Sigmoid colon (tissue), 4 donors: ENCODE measurements at regions not wholly inside any gene's neighbourhood (a gene's known extent, or its start where the extent isn't known, plus 50 kb on each side); places are given as distances from the start of the nearest gene placed in this dataset.

Experiments used
- CTCF ChIP-seq, 4 experiments: fragments of 450-650 bp in 3 of 4; fragments of 200-600 bp in 1 of 4; IDR thresholded peaks; one replicate each; pipeline ENCODE4 v1.5.1; 2016 to 2019; ENCODE audit warnings: antibody characterized with exemption in 4 of 4, mild to moderate bottlenecking in 3 of 4, moderate library complexity in 2 of 4
- EP300 ChIP-seq, 4 donors: sonication (generic); formaldehyde crosslinking; IDR thresholded peaks; one replicate each; pipeline ENCODE4 v1.6.1; 2017; ENCODE audit warnings: antibody characterized with exemption in 4 of 4
- POLR2A ChIP-seq, 2 donors: fragments of 450-650 bp; IDR thresholded peaks; one replicate each; pipeline ENCODE4 v1.6.1; 2016; ENCODE audit warnings: antibody characterized with exemption in 2 of 2, mild to moderate bottlenecking in 2 of 2, moderate library complexity in 2 of 2
- POLR2AphosphoS5 ChIP-seq, 4 donors: sonication (generic); formaldehyde crosslinking; IDR thresholded peaks; one replicate each; pipeline ENCODE4 v1.6.1; 2017; ENCODE audit warnings: antibody characterized with exemption in 4 of 4

DNA sequence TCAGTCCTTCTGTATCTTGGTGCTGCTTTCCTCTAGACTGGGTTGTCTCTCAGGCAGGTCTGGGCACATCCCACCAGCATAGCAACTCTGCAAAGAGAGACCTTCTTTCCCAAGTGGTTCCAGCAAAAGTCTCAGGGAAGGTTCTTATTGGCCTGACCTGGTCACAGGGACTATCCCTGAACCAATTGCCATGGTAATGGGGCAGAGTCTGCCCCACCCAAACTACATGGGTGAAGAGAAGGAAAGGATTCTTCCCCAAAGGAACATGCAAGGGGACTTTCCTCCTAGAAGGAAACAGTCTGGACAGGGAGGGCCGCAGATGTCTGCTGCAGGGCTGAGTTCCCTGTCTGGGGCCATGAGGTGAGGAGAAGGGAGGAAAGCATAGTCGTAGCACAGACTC lies 122.2 kb upstream of the NCOR2 start:
- TF ChIP-seq CTCF (IDR thresholded peaks at IDR 0.05) (no peak), POLR2A (IDR thresholded peaks at IDR 0.05) (no peak), POLR2AphosphoS5 (IDR thresholded peaks at IDR 0.05) (no peak), EP300 (IDR thresholded peaks at IDR 0.05) (no peak)
